SK-N-MC (cell line): ENCODE measurements at regions not wholly inside any gene's neighbourhood (a gene's known extent, or its start where the extent isn't known, plus 50 kb on each side); places are given as distances from the start of the nearest gene placed in this dataset.

ENCODE experiments used
- EZH2 ChIP-seq: fragments of 200-600 bp; sonication (generic); IDR thresholded peaks from one replicate; pipeline ENCODE4 v1.6.1; 2017; ENCODE audit warnings: antibody characterized with exemption
- FOXP2 ChIP-seq: optimal IDR thresholded peaks from 2 replicates; pipeline ENCODE3; 2011; ENCODE audit warnings: mild to moderate bottlenecking, moderate library complexity; ENCODE audit not compliant: insufficient read depth; ENCODE audit errors: extremely low read length, control extremely low read depth
- POLR2AphosphoS5 ChIP-seq: IDR thresholded peaks from 2 replicates; pipeline ENCODE4 v1.6.1; 2012; ENCODE audit warnings: mild to moderate bottlenecking, low read depth, low read length, borderline replicate concordance

DNA sequence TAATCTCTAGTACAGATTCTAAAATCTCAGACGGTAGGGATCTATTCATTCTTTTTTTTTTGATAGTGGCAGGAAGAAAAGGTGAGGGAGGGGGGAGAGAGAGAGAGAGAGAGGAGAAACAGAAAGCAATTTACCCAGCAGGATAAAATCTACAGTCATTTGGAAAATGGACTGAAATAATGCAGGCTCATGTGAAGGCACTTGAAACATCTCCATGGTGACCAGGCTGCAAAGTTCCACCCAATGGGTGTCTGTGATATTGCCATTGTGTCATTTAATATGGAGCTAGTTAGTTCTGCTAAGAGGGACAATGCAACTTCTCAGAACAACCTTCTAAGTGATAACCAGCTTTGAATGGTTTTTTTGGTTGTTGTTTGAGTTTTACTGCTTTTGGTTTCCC is 165.2 kb upstream of the RAG2 start:
- TF ChIP-seq EZH2 (no peak), POLR2AphosphoS5 (no peak), FOXP2 (no peak)
